Keratinocyte (primary cell): ENCODE measurements at regions not wholly inside any gene's neighbourhood (a gene's known extent, or its start where the extent isn't known, plus 50 kb on each side); places are given as distances from the start of the nearest gene placed in this dataset.

Experiments
- DNase-seq: peaks from one replicate; pipeline ENCODE4 v3.0.0-alpha.2; 2011; ENCODE audit warnings: low read depth, missing footprints, low spot score
- FAIRE-seq: peaks from 2 replicates; lab custom pipeline; 2011; peaks lifted over from hg19 to GRCh38; lab: Jason Lieb, UNC
- H2AFZ ChIP-seq: 2 replicates; pipeline ENCODE4 v1.6.0; 2012; ENCODE audit warnings: low read length, control low read depth, inconsistent platforms; ENCODE audit not compliant: control insufficient read depth
- H3K27ac ChIP-seq: 2 replicates; pipeline ENCODE4 v1.5.1; 2011; ENCODE audit warnings: low read length; ENCODE audit not compliant: control insufficient read depth, insufficient read depth
- H3K27me3 ChIP-seq: 3 replicates; pipeline ENCODE4 v1.6.0; 2011; ENCODE audit warnings: low read length; ENCODE audit not compliant: control insufficient read depth, insufficient read depth; ENCODE audit errors: extremely low read depth
- H3K36me3 ChIP-seq, 2 experiments: 2 replicates in 1 of 2; 3 replicates in 1 of 2; pipeline ENCODE4 v1.5.1; 2011; ENCODE audit warnings: low read length in 2 of 2, mild to moderate bottlenecking in 1 of 2; ENCODE audit not compliant: control insufficient read depth in 2 of 2, insufficient read depth in 2 of 2; ENCODE audit errors: extremely low read depth in 1 of 2
- H3K4me1 ChIP-seq: 3 replicates; pipeline ENCODE4 v1.5.1; 2011; ENCODE audit warnings: low read length; ENCODE audit not compliant: control insufficient read depth, insufficient read depth; ENCODE audit errors: extremely low read depth
- H3K4me2 ChIP-seq: 3 replicates; pipeline ENCODE4 v1.6.0; 2011; ENCODE audit warnings: low read depth, low read length; ENCODE audit not compliant: control insufficient read depth, insufficient read depth; ENCODE audit errors: extremely low read depth
- H3K4me3 ChIP-seq, 3 experiments: fragments of 200-600 bp in 1 of 3; sonication (generic) in 1 of 3; 2 replicates in 2 of 3; 3 replicates in 1 of 3; pipeline ENCODE4 v1.5.1; 2011 to 2016; ENCODE audit warnings: low read length in 3 of 3, mild to moderate bottlenecking in 3 of 3, control low read depth in 2 of 3, inconsistent platforms in 1 of 3, low read depth in 1 of 3, mixed read lengths in 1 of 3, mixed run types in 1 of 3, moderate library complexity in 1 of 3; ENCODE audit not compliant: control insufficient read depth in 2 of 3, insufficient read depth in 2 of 3; ENCODE audit errors: extremely low read depth in 1 of 3
- H3K79me2 ChIP-seq: 2 replicates; pipeline ENCODE4 v1.6.0; 2012; ENCODE audit warnings: low read length; ENCODE audit not compliant: control insufficient read depth, insufficient read depth
- H3K9ac ChIP-seq: 3 replicates; pipeline ENCODE4 v1.6.0; 2011; ENCODE audit warnings: low read length; ENCODE audit not compliant: control insufficient read depth, insufficient read depth; ENCODE audit errors: extremely low read depth
- H3K9me1 ChIP-seq: 3 replicates; pipeline ENCODE4 v1.6.0; 2011; ENCODE audit warnings: low read length; ENCODE audit not compliant: control insufficient read depth, insufficient read depth; ENCODE audit errors: extremely low read depth
- H3K9me3 ChIP-seq: 2 replicates; pipeline ENCODE4 v1.5.1; 2012; ENCODE audit warnings: low read depth, low read length; ENCODE audit not compliant: control insufficient read depth
- H4K20me1 ChIP-seq: 3 replicates; pipeline ENCODE4 v1.6.0; 2011; ENCODE audit warnings: low read length; ENCODE audit not compliant: control insufficient read depth, insufficient read depth; ENCODE audit errors: extremely low read depth
- EZH2 ChIP-seq: IDR thresholded peaks from one replicate; pipeline ENCODE4 v1.6.1; 2012; ENCODE audit warnings: inconsistent platforms, mild to moderate bottlenecking, low read length, moderate library complexity
- dilution Hi-C: fragments of 300-500 bp; cut with MboI; formaldehyde crosslinking; loops from one replicate; pipeline ENCODE4 v1.7.0; 2020; ENCODE audit warnings: low sequenced_read_pairs; ENCODE audit not compliant: extremely low pct_ligation_motif_present
- TF ChIP-seq, protein P1 (sequence below), 3 experiments: IDR thresholded peaks in 1 of 3; conservative IDR thresholded peaks in 1 of 3; optimal IDR thresholded peaks in 1 of 3; 2 replicates in 2 of 3; 3 replicates in 1 of 3; pipeline versions ENCODE3 to v1.5.1; 2011; ENCODE audit warnings: low read length in 3 of 3, mild to moderate bottlenecking in 3 of 3, moderate library complexity in 2 of 3, control low read depth in 1 of 3, inconsistent platforms in 1 of 3; ENCODE audit not compliant: insufficient read depth in 2 of 3; ENCODE audit errors: extremely low read depth in 1 of 3

GRCh38 chr7:123355576-123356190 is 155.9 kb upstream of the SLC13A1 start:
- Histone ChIP-seq H3K4me3 (no peak overlapping the region), H4K20me1 (no peaks in the 10 kb centered on the region), H3K4me2 (no peak overlapping the region), H3K9me3 (no peaks in the 10 kb centered on the region), H2AFZ (no peak overlapping the region), H3K9ac (no peak overlapping the region), H3K4me1 (no peaks in the 10 kb centered on the region), H3K27me3 (no peaks in the 10 kb centered on the region), H3K79me2 (no peaks in the 10 kb centered on the region), H3K36me3 (no peaks in the 10 kb centered on the region), H3K27ac (no peak overlapping the region), H3K9me1 (no peaks in the 10 kb centered on the region)
- FAIRE-seq (no peak), DNase-seq (no peak)
- dilution Hi-C loops, result no loop called here
- TF ChIP-seq, protein P1, sequence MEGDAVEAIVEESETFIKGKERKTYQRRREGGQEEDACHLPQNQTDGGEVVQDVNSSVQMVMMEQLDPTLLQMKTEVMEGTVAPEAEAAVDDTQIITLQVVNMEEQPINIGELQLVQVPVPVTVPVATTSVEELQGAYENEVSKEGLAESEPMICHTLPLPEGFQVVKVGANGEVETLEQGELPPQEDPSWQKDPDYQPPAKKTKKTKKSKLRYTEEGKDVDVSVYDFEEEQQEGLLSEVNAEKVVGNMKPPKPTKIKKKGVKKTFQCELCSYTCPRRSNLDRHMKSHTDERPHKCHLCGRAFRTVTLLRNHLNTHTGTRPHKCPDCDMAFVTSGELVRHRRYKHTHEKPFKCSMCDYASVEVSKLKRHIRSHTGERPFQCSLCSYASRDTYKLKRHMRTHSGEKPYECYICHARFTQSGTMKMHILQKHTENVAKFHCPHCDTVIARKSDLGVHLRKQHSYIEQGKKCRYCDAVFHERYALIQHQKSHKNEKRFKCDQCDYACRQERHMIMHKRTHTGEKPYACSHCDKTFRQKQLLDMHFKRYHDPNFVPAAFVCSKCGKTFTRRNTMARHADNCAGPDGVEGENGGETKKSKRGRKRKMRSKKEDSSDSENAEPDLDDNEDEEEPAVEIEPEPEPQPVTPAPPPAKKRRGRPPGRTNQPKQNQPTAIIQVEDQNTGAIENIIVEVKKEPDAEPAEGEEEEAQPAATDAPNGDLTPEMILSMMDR (optimal IDR thresholded peaks at IDR 0.05 in 1 of 3, IDR thresholded peaks at IDR 0.05 in 1 of 3, conservative IDR thresholded peaks at IDR 0.05 in 1 of 3; ENCODE audit: extremely low read depth in 1 of 3, insufficient read depth in 2 of 3, low read length in 3 of 3), result no peak

- H3K4me2 ChIP-seq, result no peak overlapping the region
- DNase-seq (no peak), FAIRE-seq (no peak)
- dilution Hi-C loops, result no loop called here
- H3K9me3 ChIP-seq, result no peaks in the 10 kb centered on the region
- no peaks in the 10 kb centered on the region for H3K36me3 ChIP-seq
- H3K27ac ChIP-seq, result no peak overlapping the region
- no peak overlapping the region for H3K9ac ChIP-seq
- no peaks in the 10 kb centered on the region for H4K20me1 ChIP-seq
- H3K27me3 ChIP-seq, result no peaks in the 10 kb centered on the region
- no peak for TF ChIP-seq EZH2
- TF ChIP-seq, protein P1 (optimal IDR thresholded peaks at IDR 0.05 in 1 of 3, IDR thresholded peaks at IDR 0.05 in 1 of 3, conservative IDR thresholded peaks at IDR 0.05 in 1 of 3; ENCODE audit: extremely low read depth in 1 of 3, insufficient read depth in 2 of 3, low read length in 3 of 3), result no peak
- no peaks in the 10 kb centered on the region for H3K4me1 ChIP-seq
- H3K79me2 ChIP-seq, result no peaks in the 10 kb centered on the region
- H2AFZ ChIP-seq, result no peak overlapping the region
- no peaks in the 10 kb centered on the region for H3K9me1 ChIP-seq
- H3K4me3 ChIP-seq, result no peak overlapping the region
Measured at GRCh38 chr7:123352973-123353372, 153.2 kb upstream of the SLC13A1 start.
